ENCODE measurements at regions not wholly inside any gene's neighbourhood (a gene's known extent, or its start where the extent isn't known, plus 50 kb on each side); places are given as distances from the start of the nearest gene placed in this dataset.

DNA sequence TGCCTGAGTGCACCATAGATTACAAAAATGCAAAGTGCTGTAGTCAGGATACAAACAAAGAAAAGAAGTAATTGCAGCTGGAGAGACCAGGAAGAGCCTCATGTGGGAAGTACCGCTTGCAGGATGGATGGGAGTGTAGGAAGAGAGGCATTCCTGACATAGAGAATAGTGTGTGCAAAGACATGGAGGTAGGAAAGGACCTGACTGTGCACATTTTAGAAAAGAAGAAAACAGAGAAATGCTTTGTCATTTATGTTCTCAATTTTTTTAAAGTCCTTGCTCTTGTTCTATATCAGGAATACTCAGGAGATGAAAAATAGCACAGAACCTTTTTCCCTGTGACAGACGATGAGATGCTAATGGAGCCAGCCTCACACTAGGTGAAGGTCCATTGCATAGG, 358.7 kb upstream of the TMPO start:
- Mint-ChIP-seq H3K36me3 (no peaks in the 10 kb centered on the region), H3K4me1 (no peaks in the 10 kb centered on the region), H3K27ac (no peak overlapping the region)

DNA sequence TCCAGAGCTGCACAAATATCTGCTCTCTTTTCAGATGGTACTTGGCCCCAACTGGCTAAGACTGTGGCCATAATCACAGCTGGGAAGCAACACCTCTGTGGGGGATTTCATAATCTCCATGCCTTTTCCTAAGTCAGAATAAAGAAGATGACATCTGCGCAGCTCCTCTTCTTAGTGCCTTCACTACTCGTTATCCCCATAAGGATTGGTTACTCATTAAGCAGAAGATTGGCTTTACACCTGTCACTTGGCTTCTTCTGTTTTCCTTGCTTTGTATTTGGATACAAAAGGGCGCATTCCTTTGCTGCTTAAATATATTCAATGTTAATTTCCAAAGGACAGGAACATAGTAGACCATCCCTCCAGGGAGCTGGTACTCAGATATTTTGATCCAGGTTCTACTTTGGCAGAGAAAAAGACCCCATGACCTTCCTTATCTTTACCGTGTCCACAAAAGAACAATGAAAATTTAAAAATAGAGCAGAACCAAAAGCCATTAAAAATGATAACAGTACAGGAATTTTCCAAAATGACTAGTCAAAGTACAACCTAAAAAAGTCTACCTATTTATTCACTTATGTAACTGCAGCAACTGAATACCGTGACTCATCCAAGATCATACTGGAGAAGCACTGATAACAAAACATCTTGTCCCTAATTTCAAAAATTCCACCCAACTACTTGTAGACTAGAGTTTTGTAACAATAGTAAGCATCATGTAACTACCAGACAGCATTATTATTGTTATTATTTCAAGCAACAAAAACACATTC, 352.3 kb upstream of the TMPO start:
- Mint-ChIP-seq H3K9me3 (no peaks in the 10 kb centered on the region), H3K27ac (no peak overlapping the region), H3K27me3 (no peaks in the 10 kb centered on the region), H3K4me3 (no peak overlapping the region), H3K4me1 (no peaks in the 10 kb centered on the region), H3K36me3 (no peaks in the 10 kb centered on the region)
- ATAC-seq: no peak

More for the DNA sequence above, 358.7 kb upstream of the TMPO start:
- ATAC-seq: no peak
- H3K9me3 Mint-ChIP-seq: no peaks in the 10 kb centered on the region
- no peaks in the 10 kb centered on the region for H3K27me3 Mint-ChIP-seq
- no peak overlapping the region for H3K4me3 Mint-ChIP-seq

- H3K4me1 Mint-ChIP-seq: no peaks in the 10 kb centered on the region
- no peak overlapping the region for H3K27ac Mint-ChIP-seq
- H3K9me3 Mint-ChIP-seq: peaks cover 5% of the 10 kb centered on the region
- no peaks in the 10 kb centered on the region for H3K36me3 Mint-ChIP-seq
- no peak for ATAC-seq
- no peak overlapping the region for H3K4me3 Mint-ChIP-seq
- no peaks in the 10 kb centered on the region for H3K27me3 Mint-ChIP-seq
These were observed 343.1 kb upstream of the TMPO start for GRCh38 chr12:98172304-98172703.

GRCh38 chr12:98172801-98173200, 342.6 kb upstream of the TMPO start:
- no peaks in the 10 kb centered on the region for H3K27me3 Mint-ChIP-seq
- no peaks in the 10 kb centered on the region for H3K4me1 Mint-ChIP-seq
- no peak overlapping the region for H3K4me3 Mint-ChIP-seq
- H3K9me3 Mint-ChIP-seq: peaks cover 5% of the 10 kb centered on the region
- no peak for ATAC-seq
- H3K36me3 Mint-ChIP-seq: no peaks in the 10 kb centered on the region
- H3K27ac Mint-ChIP-seq: no peak overlapping the region

GRCh38 chr12:98173773-98174427, 341.5 kb upstream of the TMPO start:
- no peak for ATAC-seq
- H3K27me3 Mint-ChIP-seq: no peaks in the 10 kb centered on the region
- H3K4me1 Mint-ChIP-seq: no peaks in the 10 kb centered on the region
- no peaks in the 10 kb centered on the region for H3K36me3 Mint-ChIP-seq
- no peak overlapping the region for H3K27ac Mint-ChIP-seq
- no peak overlapping the region for H3K4me3 Mint-ChIP-seq
- H3K9me3 Mint-ChIP-seq: peaks cover 4% of the 10 kb centered on the region

DNA sequence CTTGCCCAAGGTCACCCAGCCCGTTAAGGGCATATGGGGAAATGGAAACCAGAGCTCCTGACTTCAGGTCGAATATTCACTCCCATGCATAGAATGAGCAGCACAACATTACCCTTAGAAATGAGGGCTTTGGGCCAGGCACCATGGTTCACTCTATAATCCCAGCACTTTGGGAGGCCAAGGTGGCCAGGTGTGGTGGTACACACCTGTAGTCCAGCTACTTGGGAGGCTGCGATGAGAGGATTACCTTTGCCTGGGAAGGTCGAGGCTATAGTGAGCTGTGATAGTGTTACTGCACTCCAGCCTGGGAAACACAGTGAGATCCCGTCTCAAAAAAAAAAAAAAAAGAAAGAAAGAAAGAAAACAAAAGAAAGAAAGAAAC, 341.0 kb upstream of the TMPO start:
- no peak overlapping the region for H3K4me3 Mint-ChIP-seq
- no peaks in the 10 kb centered on the region for H3K4me1 Mint-ChIP-seq
- no peaks in the 10 kb centered on the region for H3K36me3 Mint-ChIP-seq
- peaks cover 2% of the 10 kb centered on the region for H3K9me3 Mint-ChIP-seq
- H3K27ac Mint-ChIP-seq: no peak overlapping the region
- no peaks in the 10 kb centered on the region for H3K27me3 Mint-ChIP-seq
- ATAC-seq: no peak

GRCh38 chr12:98178126-98178525, 337.3 kb upstream of the TMPO start:
- Mint-ChIP-seq H3K4me1 (no peaks in the 10 kb centered on the region), H3K4me3 (no peak overlapping the region), H3K27ac (no peak overlapping the region), H3K36me3 (no peaks in the 10 kb centered on the region), H3K27me3 (no peaks in the 10 kb centered on the region), H3K9me3 (peaks cover 2% of the 10 kb centered on the region)
- ATAC-seq: no peak

- Mint-ChIP-seq H3K4me3 (no peak overlapping the region), H3K4me1 (no peaks in the 10 kb centered on the region), H3K27me3 (no peaks in the 10 kb centered on the region)
These were observed 336.2 kb upstream of the TMPO start for GRCh38 chr12:98179151-98179550.

DNA sequence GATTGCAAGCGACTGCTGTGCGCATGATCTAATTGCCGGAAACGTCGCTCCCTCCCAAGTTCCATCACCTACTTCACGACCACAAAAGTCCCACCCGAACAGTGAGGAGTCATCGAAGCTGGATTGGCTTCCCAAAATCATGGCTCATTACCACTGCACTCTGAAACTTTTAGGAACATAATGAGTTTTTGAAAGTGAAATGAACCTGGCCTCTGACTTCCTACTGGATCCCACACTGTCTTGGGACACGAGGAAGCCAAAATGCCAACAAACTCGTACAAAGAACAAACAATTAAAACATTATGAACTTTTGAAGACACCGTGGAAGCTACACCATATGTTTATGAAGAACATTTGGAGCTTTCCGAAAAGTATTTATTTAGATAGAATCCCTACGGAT, 334.8 kb upstream of the TMPO start:
- H3K27me3 Mint-ChIP-seq: no peaks in the 10 kb centered on the region
- no peak overlapping the region for H3K4me3 Mint-ChIP-seq
- H3K36me3 Mint-ChIP-seq: no peaks in the 10 kb centered on the region
- ATAC-seq: no peak
- H3K27ac Mint-ChIP-seq: no peak overlapping the region
- H3K4me1 Mint-ChIP-seq: no peaks in the 10 kb centered on the region
- H3K9me3 Mint-ChIP-seq: no peaks in the 10 kb centered on the region

More at GRCh38 chr12:98179151-98179550, 336.2 kb upstream of the TMPO start:
- no peak overlapping the region for H3K27ac Mint-ChIP-seq
- peaks cover 2% of the 10 kb centered on the region for H3K9me3 Mint-ChIP-seq
- ATAC-seq: no peak
- H3K36me3 Mint-ChIP-seq: no peaks in the 10 kb centered on the region

- no peak overlapping the region for H3K27ac Mint-ChIP-seq
- H3K36me3 Mint-ChIP-seq: no peaks in the 10 kb centered on the region
- no peaks in the 10 kb centered on the region for H3K27me3 Mint-ChIP-seq
- ATAC-seq: no peak
- H3K9me3 Mint-ChIP-seq: no peaks in the 10 kb centered on the region
- H3K4me3 Mint-ChIP-seq: no peak overlapping the region
- H3K4me1 Mint-ChIP-seq: no peaks in the 10 kb centered on the region
These were observed 332.6 kb upstream of the TMPO start for GRCh38 chr12:98182821-98183220.

GRCh38 chr12:98185606-98186005, 329.8 kb upstream of the TMPO start:
- Mint-ChIP-seq H3K4me1 (no peaks in the 10 kb centered on the region), H3K4me3 (no peak overlapping the region), H3K27me3 (no peaks in the 10 kb centered on the region), H3K36me3 (no peaks in the 10 kb centered on the region), H3K9me3 (no peaks in the 10 kb centered on the region), H3K27ac (no peak overlapping the region)
- no peak for ATAC-seq

GRCh38 chr12:98188650-98189077, 326.7 kb upstream of the TMPO start:
- Mint-ChIP-seq H3K9me3 (no peaks in the 10 kb centered on the region), H3K4me1 (no peaks in the 10 kb centered on the region), H3K4me3 (no peak overlapping the region), H3K27ac (no peak overlapping the region), H3K36me3 (no peaks in the 10 kb centered on the region), H3K27me3 (no peaks in the 10 kb centered on the region)
- no peak for ATAC-seq

GRCh38 chr12:98194591-98194990, 320.8 kb upstream of the TMPO start:
- H3K27ac Mint-ChIP-seq: no peak overlapping the region
- no peaks in the 10 kb centered on the region for H3K27me3 Mint-ChIP-seq
- H3K4me3 Mint-ChIP-seq: no peak overlapping the region
- no peaks in the 10 kb centered on the region for H3K36me3 Mint-ChIP-seq
- H3K9me3 Mint-ChIP-seq: no peaks in the 10 kb centered on the region
- no peak for ATAC-seq
- H3K4me1 Mint-ChIP-seq: no peaks in the 10 kb centered on the region

- no peak overlapping the region for H3K27ac Mint-ChIP-seq
These were observed 317.0 kb upstream of the TMPO start for GRCh38 chr12:98198261-98198982.

GRCh38 chr12:98208816-98209215, 306.6 kb upstream of the TMPO start:
- no peaks in the 10 kb centered on the region for H3K27me3 Mint-ChIP-seq
- no peaks in the 10 kb centered on the region for H3K36me3 Mint-ChIP-seq
- no peak overlapping the region for H3K4me3 Mint-ChIP-seq
- ATAC-seq: no peak
- no peaks in the 10 kb centered on the region for H3K4me1 Mint-ChIP-seq
- no peak overlapping the region for H3K27ac Mint-ChIP-seq
- peaks cover 11% of the 10 kb centered on the region for H3K9me3 Mint-ChIP-seq

More at GRCh38 chr12:98198261-98198982, 317.0 kb upstream of the TMPO start:
- peaks cover 4% of the 10 kb centered on the region for H3K9me3 Mint-ChIP-seq
- no peak for ATAC-seq
- no peaks in the 10 kb centered on the region for H3K36me3 Mint-ChIP-seq
- H3K27me3 Mint-ChIP-seq: no peaks in the 10 kb centered on the region
- no peaks in the 10 kb centered on the region for H3K4me1 Mint-ChIP-seq
- H3K4me3 Mint-ChIP-seq: no peak overlapping the region

Measured in stimulated activated memory B cell treated with anti-CD40 and anti-IgM and Interleukin-4, amounts not matched to agents 10 μg/mL and 1 μg/mL and 100 μg/mL, for 72 hours (primary cell).